ENCODE measurements at regions not wholly inside any gene's neighbourhood (a gene's known extent, or its start where the extent isn't known, plus 50 kb on each side); places are given as distances from the start of the nearest gene placed in this dataset.

- WGBS, 2 experiments: 75% methylated on average over 1 of the region's 1 CpG; no CpG with 5 or more reads in 1 of the 2 experiments
- Histone ChIP-seq H3K4me3 (ENCODE audit: insufficient read depth, low read depth, low read length) (no peak overlapping the region), H3K4me1 (ENCODE audit: control insufficient read depth, insufficient read depth, low read length) (no peaks in the 10 kb centered on the region), H3K27me3 (ENCODE audit: control insufficient read depth, insufficient read depth, low read length, poor library complexity, severe bottlenecking) (no peaks in the 10 kb centered on the region), H3K27ac (ENCODE audit: insufficient read depth, low read depth, low read length, poor library complexity, severe bottlenecking) (no peak overlapping the region), H3K36me3 (ENCODE audit: control insufficient read depth, insufficient read depth, low read length) (no peaks in the 10 kb centered on the region), H3K9me3 (ENCODE audit: control insufficient read depth, low read length) (no peaks in the 10 kb centered on the region)
Measured at GRCh38 chr3:167109746-167110145, 270.4 kb downstream of the ZBBX start.

DNA sequence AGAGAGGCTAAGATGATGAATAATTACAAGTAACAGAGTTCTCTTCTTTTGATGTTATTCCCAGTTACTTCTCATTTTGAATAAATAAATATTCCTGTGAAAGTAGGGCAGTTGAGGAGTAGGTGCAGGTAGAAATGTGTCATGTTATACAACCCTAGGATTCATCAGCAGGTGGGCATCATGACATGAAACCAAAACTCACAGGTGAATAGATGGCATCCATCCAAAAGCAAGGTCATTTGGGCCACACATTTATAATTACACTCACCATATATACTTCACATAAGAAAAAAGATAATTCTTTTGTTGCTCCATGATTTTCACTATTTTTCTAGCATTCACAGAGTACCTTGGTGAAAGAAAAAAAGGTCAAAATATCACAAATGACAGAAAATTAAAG lies 273.6 kb downstream of the ZBBX start:
- Histone ChIP-seq H3K4me3 (ENCODE audit: insufficient read depth, low read depth, low read length) (no peak overlapping the region), H3K4me1 (ENCODE audit: control insufficient read depth, insufficient read depth, low read length) (no peaks in the 10 kb centered on the region), H3K27me3 (ENCODE audit: control insufficient read depth, insufficient read depth, low read length, poor library complexity, severe bottlenecking) (no peaks in the 10 kb centered on the region)

DNA sequence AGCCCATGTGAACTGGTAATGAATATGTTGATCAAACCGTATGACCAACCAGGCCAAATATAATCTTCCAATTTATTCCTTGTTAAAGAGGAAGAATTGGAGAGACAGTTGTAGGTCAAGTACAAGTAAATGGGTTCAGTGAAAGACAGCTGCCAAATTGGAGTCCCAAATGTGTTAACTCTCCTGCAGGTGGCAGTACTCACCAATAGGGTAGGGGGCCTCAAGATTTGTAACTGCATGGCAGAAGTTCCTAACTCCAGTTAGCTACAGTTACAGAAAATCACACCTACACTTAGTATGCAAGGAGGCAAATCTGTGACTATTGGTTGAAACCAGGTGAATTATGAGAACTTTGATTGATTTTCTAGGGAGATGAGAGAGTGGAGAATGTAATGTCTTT lies 278.0 kb downstream of the ZBBX start:
- H3K27ac ChIP-seq (ENCODE audit: insufficient read depth, low read depth, low read length, poor library complexity, severe bottlenecking): no peak overlapping the region
- 72 to 100% methylated on average over 1 of the region's 1 CpG for WGBS, 2 experiments
- no peaks in the 10 kb centered on the region for H3K27me3 ChIP-seq (ENCODE audit: control insufficient read depth, insufficient read depth, low read length, poor library complexity, severe bottlenecking)
- no peaks in the 10 kb centered on the region for H3K4me1 ChIP-seq (ENCODE audit: control insufficient read depth, insufficient read depth, low read length)
- H3K4me3 ChIP-seq (ENCODE audit: insufficient read depth, low read depth, low read length): no peak overlapping the region
- no peaks in the 10 kb centered on the region for H3K9me3 ChIP-seq (ENCODE audit: control insufficient read depth, low read length)
- no peaks in the 10 kb centered on the region for H3K36me3 ChIP-seq (ENCODE audit: control insufficient read depth, insufficient read depth, low read length)

More for the DNA sequence above, 273.6 kb downstream of the ZBBX start:
- no peak overlapping the region for H3K27ac ChIP-seq (ENCODE audit: insufficient read depth, low read depth, low read length, poor library complexity, severe bottlenecking)
- no peaks in the 10 kb centered on the region for H3K9me3 ChIP-seq (ENCODE audit: control insufficient read depth, low read length)
- H3K36me3 ChIP-seq (ENCODE audit: control insufficient read depth, insufficient read depth, low read length): no peaks in the 10 kb centered on the region

DNA sequence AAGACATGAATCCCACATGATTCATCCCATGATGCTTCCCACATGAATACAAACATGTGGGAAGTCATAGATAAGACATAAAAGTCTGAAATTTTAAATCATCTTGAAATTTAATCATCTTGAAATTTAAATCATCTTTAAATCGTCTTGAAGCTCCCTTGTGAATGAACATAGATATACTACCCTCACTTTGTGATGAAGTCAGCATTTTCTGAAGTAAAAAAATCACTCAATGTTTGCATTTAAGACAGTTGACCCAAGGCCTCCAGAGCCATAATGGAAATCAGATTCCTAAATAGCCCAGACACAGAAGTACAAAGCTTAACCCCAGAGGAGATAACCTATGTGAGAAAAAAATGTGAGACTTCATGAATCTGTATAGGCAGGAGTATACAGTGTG lies 279.4 kb downstream of the ZBBX start:
- no peaks in the 10 kb centered on the region for H3K27me3 ChIP-seq (ENCODE audit: control insufficient read depth, insufficient read depth, low read length, poor library complexity, severe bottlenecking)
- no peaks in the 10 kb centered on the region for H3K4me1 ChIP-seq (ENCODE audit: control insufficient read depth, insufficient read depth, low read length)
- H3K9me3 ChIP-seq (ENCODE audit: control insufficient read depth, low read length): no peaks in the 10 kb centered on the region
- H3K36me3 ChIP-seq (ENCODE audit: control insufficient read depth, insufficient read depth, low read length): no peaks in the 10 kb centered on the region
- 84% methylated on average over 1 of the region's 1 CpG; no CpG with 5 or more reads in 1 of the 2 experiments for WGBS, 2 experiments
- no peak overlapping the region for H3K4me3 ChIP-seq (ENCODE audit: insufficient read depth, low read depth, low read length)
- H3K27ac ChIP-seq (ENCODE audit: insufficient read depth, low read depth, low read length, poor library complexity, severe bottlenecking): no peak overlapping the region

- Histone ChIP-seq H3K4me3 (ENCODE audit: insufficient read depth, low read depth, low read length) (no peak overlapping the region), H3K36me3 (ENCODE audit: control insufficient read depth, insufficient read depth, low read length) (no peaks in the 10 kb centered on the region), H3K27ac (ENCODE audit: insufficient read depth, low read depth, low read length, poor library complexity, severe bottlenecking) (no peak overlapping the region), H3K27me3 (ENCODE audit: control insufficient read depth, insufficient read depth, low read length, poor library complexity, severe bottlenecking) (no peaks in the 10 kb centered on the region), H3K9me3 (ENCODE audit: control insufficient read depth, low read length) (no peaks in the 10 kb centered on the region), H3K4me1 (ENCODE audit: control insufficient read depth, insufficient read depth, low read length) (no peaks in the 10 kb centered on the region)
- WGBS, 2 experiments: 95 to 100% methylated on average over 1 to 2 of the region's 2 CpGs
Measured at GRCh38 chr3:167100200-167100599, 279.9 kb downstream of the ZBBX start.

DNA sequence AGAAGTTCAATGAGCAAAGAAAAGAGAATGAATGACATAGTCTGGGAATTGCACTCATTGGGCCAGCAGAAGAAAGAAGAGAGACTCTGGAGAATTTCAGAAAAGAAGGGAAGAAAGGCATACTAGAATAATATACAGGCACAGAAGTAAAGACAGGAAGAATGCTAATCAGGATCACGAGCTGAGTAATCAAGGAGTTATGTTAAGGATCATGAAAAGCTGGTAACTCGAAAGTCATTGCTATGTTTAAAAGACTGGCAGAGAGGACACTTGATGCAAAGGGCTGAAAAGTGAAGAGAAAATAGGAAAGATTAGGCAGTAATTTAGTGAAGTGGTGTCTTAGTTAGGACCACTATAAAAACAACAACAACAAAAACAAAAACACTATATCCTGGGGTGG lies 284.1 kb downstream of the ZBBX start:
- 84 to 88% methylated on average over 2 of the region's 2 CpGs for WGBS, 2 experiments
- H3K27me3 ChIP-seq (ENCODE audit: control insufficient read depth, insufficient read depth, low read length, poor library complexity, severe bottlenecking): no peaks in the 10 kb centered on the region

GRCh38 chr3:167094632-167095031 lies 285.5 kb downstream of the ZBBX start:
- Histone ChIP-seq H3K4me1 (ENCODE audit: control insufficient read depth, insufficient read depth, low read length) (no peaks in the 10 kb centered on the region), H3K27me3 (ENCODE audit: control insufficient read depth, insufficient read depth, low read length, poor library complexity, severe bottlenecking) (no peaks in the 10 kb centered on the region), H3K9me3 (ENCODE audit: control insufficient read depth, low read length) (no peaks in the 10 kb centered on the region), H3K4me3 (ENCODE audit: insufficient read depth, low read depth, low read length) (no peak overlapping the region), H3K27ac (ENCODE audit: insufficient read depth, low read depth, low read length, poor library complexity, severe bottlenecking) (no peak overlapping the region), H3K36me3 (ENCODE audit: control insufficient read depth, insufficient read depth, low read length) (no peaks in the 10 kb centered on the region)

More for the DNA sequence above, 284.1 kb downstream of the ZBBX start:
- Histone ChIP-seq H3K27ac (ENCODE audit: insufficient read depth, low read depth, low read length, poor library complexity, severe bottlenecking) (no peak overlapping the region), H3K36me3 (ENCODE audit: control insufficient read depth, insufficient read depth, low read length) (no peaks in the 10 kb centered on the region), H3K4me3 (ENCODE audit: insufficient read depth, low read depth, low read length) (no peak overlapping the region), H3K4me1 (ENCODE audit: control insufficient read depth, insufficient read depth, low read length) (no peaks in the 10 kb centered on the region), H3K9me3 (ENCODE audit: control insufficient read depth, low read length) (no peaks in the 10 kb centered on the region)

DNA sequence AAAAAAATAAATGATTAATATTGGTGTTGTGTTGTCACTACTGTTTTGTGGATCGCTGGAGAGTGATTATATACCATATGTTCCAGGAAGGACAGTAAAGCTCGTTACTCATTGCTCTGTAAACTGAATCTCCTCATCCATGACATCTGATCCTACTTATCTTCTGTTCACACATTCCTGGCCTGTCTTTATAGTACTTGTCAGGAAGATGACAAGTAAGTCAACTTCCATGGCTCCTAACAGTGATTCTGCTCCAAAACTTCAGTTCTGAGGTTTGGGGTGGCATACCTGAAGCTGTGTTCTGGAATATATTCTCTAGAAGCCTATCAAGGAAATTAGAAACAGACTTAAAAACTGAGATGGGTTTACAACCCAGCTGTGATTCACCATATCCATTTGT lies 288.9 kb downstream of the ZBBX start:
- H3K27me3 ChIP-seq (ENCODE audit: control insufficient read depth, insufficient read depth, low read length, poor library complexity, severe bottlenecking): no peaks in the 10 kb centered on the region
- no peaks in the 10 kb centered on the region for H3K4me1 ChIP-seq (ENCODE audit: control insufficient read depth, insufficient read depth, low read length)
- no peaks in the 10 kb centered on the region for H3K36me3 ChIP-seq (ENCODE audit: control insufficient read depth, insufficient read depth, low read length)
- no peak overlapping the region for H3K27ac ChIP-seq (ENCODE audit: insufficient read depth, low read depth, low read length, poor library complexity, severe bottlenecking)
- peaks cover 2% of the 10 kb centered on the region for H3K9me3 ChIP-seq (ENCODE audit: control insufficient read depth, low read length)
- H3K4me3 ChIP-seq (ENCODE audit: insufficient read depth, low read depth, low read length): no peak overlapping the region
- 0 to 44% methylated on average over 1 to 2 of the region's 2 CpGs for WGBS, 2 experiments

- Histone ChIP-seq H3K27me3 (ENCODE audit: control insufficient read depth, insufficient read depth, low read length, poor library complexity, severe bottlenecking) (no peaks in the 10 kb centered on the region), H3K27ac (ENCODE audit: insufficient read depth, low read depth, low read length, poor library complexity, severe bottlenecking) (no peak overlapping the region), H3K4me1 (ENCODE audit: control insufficient read depth, insufficient read depth, low read length) (peaks cover 7% of the 10 kb centered on the region), H3K9me3 (ENCODE audit: control insufficient read depth, low read length) (peaks cover 2% of the 10 kb centered on the region), H3K36me3 (ENCODE audit: control insufficient read depth, insufficient read depth, low read length) (no peaks in the 10 kb centered on the region), H3K4me3 (ENCODE audit: insufficient read depth, low read depth, low read length) (no peak overlapping the region)
- WGBS, 2 experiments: 63 to 71% methylated on average over 2 of the region's 2 CpGs
Measured at GRCh38 chr3:167084545-167084944, 295.6 kb downstream of the ZBBX start.

GRCh38 chr3:167078070-167078622 lies 302.0 kb downstream of the ZBBX start:
- H3K4me3 ChIP-seq (ENCODE audit: insufficient read depth, low read depth, low read length): no peak overlapping the region
- no peaks in the 10 kb centered on the region for H3K36me3 ChIP-seq (ENCODE audit: control insufficient read depth, insufficient read depth, low read length)
- H3K27ac ChIP-seq (ENCODE audit: insufficient read depth, low read depth, low read length, poor library complexity, severe bottlenecking): no peak overlapping the region
- H3K9me3 ChIP-seq (ENCODE audit: control insufficient read depth, low read length): no peaks in the 10 kb centered on the region
- 78 to 79% methylated on average over 7 of the region's 7 CpGs for WGBS, 2 experiments
- H3K4me1 ChIP-seq (ENCODE audit: control insufficient read depth, insufficient read depth, low read length): no peaks in the 10 kb centered on the region
- no peaks in the 10 kb centered on the region for H3K27me3 ChIP-seq (ENCODE audit: control insufficient read depth, insufficient read depth, low read length, poor library complexity, severe bottlenecking)

GRCh38 chr3:167067787-167068161 lies 312.3 kb downstream of the ZBBX start:
- 91 to 94% methylated on average over 2 to 3 of the region's 3 CpGs for WGBS, 2 experiments
- H3K27me3 ChIP-seq (ENCODE audit: control insufficient read depth, insufficient read depth, low read length, poor library complexity, severe bottlenecking): no peaks in the 10 kb centered on the region
- no peaks in the 10 kb centered on the region for H3K9me3 ChIP-seq (ENCODE audit: control insufficient read depth, low read length)
- H3K36me3 ChIP-seq (ENCODE audit: control insufficient read depth, insufficient read depth, low read length): no peaks in the 10 kb centered on the region
- no peak overlapping the region for H3K4me3 ChIP-seq (ENCODE audit: insufficient read depth, low read depth, low read length)
- no peaks in the 10 kb centered on the region for H3K4me1 ChIP-seq (ENCODE audit: control insufficient read depth, insufficient read depth, low read length)
- H3K27ac ChIP-seq (ENCODE audit: insufficient read depth, low read depth, low read length, poor library complexity, severe bottlenecking): no peak overlapping the region

Measured in ectodermal cell (in vitro differentiated cells).